OCI-LY7 (cell line): ENCODE measurements at regions not wholly inside any gene's neighbourhood (a gene's known extent, or its start where the extent isn't known, plus 50 kb on each side); places are given as distances from the start of the nearest gene placed in this dataset.

Experiments used
- BruUV-seq: library from RNA; stranded (reverse); fragments of 400-500 nt; replicated peaks from 2 replicates; lab custom pipeline; 2021; lab: Mats Ljungman, UMichigan
- CTCF ChIA-PET: fragments of 300-600 bp; sonication (Branson Sonifier 250); formaldehyde crosslinking; loops from one replicate; lab custom pipeline; 2022; ENCODE audit warnings: antibody characterized with exemption; ENCODE audit not compliant: unreplicated experiment; lab: Charles Lee
- POLR2A ChIA-PET: fragments of 300-600 bp; sonication (Branson Sonifier 250); formaldehyde crosslinking; loops from one replicate; lab custom pipeline; 2022; ENCODE audit warnings: antibody characterized with exemption; lab: Charles Lee
- DNase-seq: peaks from one replicate; pipeline ENCODE4 v3.0.0-alpha.2; 2015; ENCODE audit warnings: low spot score
- H2AFZ ChIP-seq: fragments of 200-600 bp; sonication (generic), shearing (Covaris generic); 2 replicates; pipeline ENCODE4 v1.6.1; 2014; ENCODE audit warnings: mild to moderate bottlenecking, antibody characterized with exemption, low read length, moderate library complexity
- H3K27ac ChIP-seq: fragments of 200-600 bp; sonication (generic); 2 replicates; pipeline ENCODE4 v1.5.1; 2014; ENCODE audit warnings: mixed run types, low read depth, mild to moderate bottlenecking, moderate library complexity, low read length, inconsistent platforms; ENCODE audit not compliant: poor library complexity, severe bottlenecking
- H3K36me3 ChIP-seq: fragments of 200-600 bp; sonication (generic); 2 replicates; pipeline ENCODE4 v1.6.1; 2014; ENCODE audit warnings: mild to moderate bottlenecking, antibody characterized with exemption, low read length, moderate library complexity, mixed read lengths; ENCODE audit not compliant: insufficient read depth
- H3K4me1 ChIP-seq: fragments of 200-600 bp; sonication (generic); 2 replicates; pipeline ENCODE4 v1.5.1; 2014; ENCODE audit warnings: mild to moderate bottlenecking, low read length; ENCODE audit not compliant: insufficient read depth, poor library complexity, severe bottlenecking
- H3K4me2 ChIP-seq: fragments of 200-600 bp; sonication (generic); 2 replicates; pipeline ENCODE4 v1.6.1; 2014; ENCODE audit warnings: mild to moderate bottlenecking, low read length
- H3K4me3 ChIP-seq: fragments of 200-600 bp; sonication (generic); 2 replicates; pipeline ENCODE4 v1.5.1; 2014; ENCODE audit warnings: mild to moderate bottlenecking, low read depth, low read length; ENCODE audit not compliant: poor library complexity, severe bottlenecking
- H3K79me2 ChIP-seq: fragments of 200-600 bp; sonication (generic); 2 replicates; pipeline ENCODE4 v1.6.1; 2016; ENCODE audit warnings: low read depth, mild to moderate bottlenecking, low read length, moderate library complexity, mixed read lengths; ENCODE audit not compliant: insufficient read depth
- H3K9me2 ChIP-seq: fragments of 200-600 bp; sonication (generic); 2 replicates; pipeline ENCODE4 v1.6.1; 2016; ENCODE audit warnings: mild to moderate bottlenecking, low read length, mixed read lengths; ENCODE audit not compliant: insufficient read depth
- H3K9me3 ChIP-seq: fragments of 200-600 bp; sonication (generic); 2 replicates; pipeline ENCODE4 v1.6.1; 2014; ENCODE audit warnings: mild to moderate bottlenecking, mixed run types, low read length, mixed read lengths
- H4K20me1 ChIP-seq: fragments of 200-600 bp; sonication (generic); 2 replicates; pipeline ENCODE4 v1.6.1; 2014; ENCODE audit warnings: mild to moderate bottlenecking, antibody characterized with exemption, low read length, moderate library complexity, mixed read lengths; ENCODE audit not compliant: insufficient read depth
- EZH2phosphoT487 ChIP-seq: fragments of 200-600 bp; sonication (generic); IDR thresholded peaks from 2 replicates; pipeline ENCODE4 v1.6.1; 2018; ENCODE audit warnings: low read depth, borderline replicate concordance, mild to moderate bottlenecking, mixed run types, antibody characterized with exemption, low read length, moderate library complexity, mixed read lengths
- intact Hi-C: fragments of 100-400 bp; cut with micrococcal nuclease; formaldehyde crosslinking; loops from one replicate; pipeline ENCODE4 v1.10.0; 2022; ENCODE audit not compliant: unreplicated experiment
- TF ChIP-seq, protein P1 (sequence below): fragments of 200-600 bp; sonication (generic); conservative IDR thresholded peaks from 2 replicates; pipeline ENCODE4 v1.5.1; 2014; ENCODE audit warnings: mild to moderate bottlenecking, antibody characterized with exemption, low read length, moderate library complexity, mixed read lengths

DNA sequence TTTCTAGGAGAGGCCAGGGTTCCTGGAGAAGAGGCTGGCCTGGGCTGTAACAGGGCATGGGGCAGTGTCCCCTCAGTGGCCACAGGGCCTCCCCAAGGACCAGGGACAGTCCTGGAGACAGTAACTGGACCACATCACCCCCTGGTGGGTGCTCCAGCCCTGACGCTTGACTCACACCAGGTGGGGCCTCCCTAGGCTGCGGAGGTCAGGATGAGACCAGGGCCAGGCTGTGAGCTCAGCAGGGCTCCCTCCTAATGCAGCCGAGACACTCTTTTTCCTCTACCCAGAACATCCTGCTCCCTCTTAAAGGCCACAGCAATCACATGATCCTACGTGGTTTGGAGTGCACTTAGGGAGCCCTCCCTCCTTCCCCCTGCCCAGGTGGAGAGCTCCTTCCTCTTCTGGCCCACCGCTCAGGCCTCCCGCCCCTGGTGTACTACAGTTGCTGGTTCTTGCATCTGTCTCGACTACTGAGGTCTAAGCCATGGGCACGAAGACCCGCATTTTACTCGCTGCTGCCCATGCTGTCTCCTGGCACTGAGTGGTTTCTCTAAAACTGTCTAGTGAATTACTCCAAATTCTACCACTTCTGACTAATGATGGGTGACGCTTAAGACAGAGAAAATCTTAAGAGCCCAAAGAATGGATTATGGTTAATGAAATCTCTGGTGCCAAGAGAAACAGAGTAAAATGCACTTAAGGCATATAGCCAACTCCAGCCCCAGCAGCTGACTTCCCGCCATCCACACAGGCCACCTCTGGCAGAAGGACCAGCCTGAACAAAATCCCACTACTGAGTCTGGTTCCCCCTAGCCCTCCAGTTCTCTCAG lies 166.1 kb upstream of the CST7 start:
- Histone ChIP-seq H3K4me1 (peaks cover 19% of the 10 kb centered on the region), H3K4me2 (no peak overlapping the region), H3K36me3 (no peaks in the 10 kb centered on the region), H3K9me3 (no peaks in the 10 kb centered on the region), H2AFZ (no peak overlapping the region), H3K4me3 (no peak overlapping the region), H3K27ac (no peak overlapping the region), H3K79me2 (no peaks in the 10 kb centered on the region), H4K20me1 (no peaks in the 10 kb centered on the region), H3K9me2 (no peaks in the 10 kb centered on the region)
- intact Hi-C loops, result loop anchor here (5.0 to 10.0 kb wide), 2 partner anchors 86 to 248 kb away; no protein-coding TSS in a partner anchor
- ChIA-PET CTCF (interaction anchor here (1.8 kb wide), 1 partner anchor 135 kb away, joined by 7 read pairs; no protein-coding TSS in a partner anchor), POLR2A (no interaction called here)
- BruUV-seq, result no TSS peak
- TF ChIP-seq EZH2phosphoT487, result no peak
- TF ChIP-seq, protein P1, sequence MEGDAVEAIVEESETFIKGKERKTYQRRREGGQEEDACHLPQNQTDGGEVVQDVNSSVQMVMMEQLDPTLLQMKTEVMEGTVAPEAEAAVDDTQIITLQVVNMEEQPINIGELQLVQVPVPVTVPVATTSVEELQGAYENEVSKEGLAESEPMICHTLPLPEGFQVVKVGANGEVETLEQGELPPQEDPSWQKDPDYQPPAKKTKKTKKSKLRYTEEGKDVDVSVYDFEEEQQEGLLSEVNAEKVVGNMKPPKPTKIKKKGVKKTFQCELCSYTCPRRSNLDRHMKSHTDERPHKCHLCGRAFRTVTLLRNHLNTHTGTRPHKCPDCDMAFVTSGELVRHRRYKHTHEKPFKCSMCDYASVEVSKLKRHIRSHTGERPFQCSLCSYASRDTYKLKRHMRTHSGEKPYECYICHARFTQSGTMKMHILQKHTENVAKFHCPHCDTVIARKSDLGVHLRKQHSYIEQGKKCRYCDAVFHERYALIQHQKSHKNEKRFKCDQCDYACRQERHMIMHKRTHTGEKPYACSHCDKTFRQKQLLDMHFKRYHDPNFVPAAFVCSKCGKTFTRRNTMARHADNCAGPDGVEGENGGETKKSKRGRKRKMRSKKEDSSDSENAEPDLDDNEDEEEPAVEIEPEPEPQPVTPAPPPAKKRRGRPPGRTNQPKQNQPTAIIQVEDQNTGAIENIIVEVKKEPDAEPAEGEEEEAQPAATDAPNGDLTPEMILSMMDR, result no peak; the same call in 1 of the 2 replicates
- no peak for DNase-seq

- Histone ChIP-seq H4K20me1 (no peaks in the 10 kb centered on the region), H3K4me3 (no peak overlapping the region), H3K9me3 (no peaks in the 10 kb centered on the region), H3K4me1 (peaks cover 23% of the 10 kb centered on the region), H3K4me2 (no peak overlapping the region), H3K9me2 (no peaks in the 10 kb centered on the region), H2AFZ (peak overlapping the region; percentile 17; the same call in 1 of the 2 replicates), H3K79me2 (no peaks in the 10 kb centered on the region), H3K27ac (no peak overlapping the region), H3K36me3 (no peaks in the 10 kb centered on the region)
- BruUV-seq, result no TSS peak
- TF ChIP-seq, protein P1, result peak; percentile 38; the same call in 1 of the 2 replicates
- no peak for TF ChIP-seq EZH2phosphoT487
- ChIA-PET CTCF (interaction anchor here (0.5 to 1.8 kb wide), 2 partner anchors 9 to 134 kb away, joined by 3 to 7 read pairs; no protein-coding TSS in a partner anchor), POLR2A (interaction anchor here (0.6 to 0.7 kb wide), 2 partner anchors 165 to 1129 kb away, joined by 3 to 4 read pairs; no protein-coding TSS in a partner anchor)
- intact Hi-C loops, result loop anchor here (1.0 to 10.0 kb wide), 3 partner anchors 87 to 249 kb away; no protein-coding TSS in a partner anchor
- DNase-seq, result peak; percentile 35
Observed at GRCh38 chr20:24783631-24784492, 165.2 kb upstream of the CST7 start.
